ENCODE measurements at regions not wholly inside any gene's neighbourhood (a gene's known extent, or its start where the extent isn't known, plus 50 kb on each side); places are given as distances from the start of the nearest gene placed in this dataset.

GRCh38 chr5:58403822-58404433 lies 56.0 kb downstream of the PLK2 start:
- DNase-seq (ENCODE audit: low read depth in 1 of 2, low spot score in 1 of 2): no peak

- DNase-seq (ENCODE audit: low read depth in 1 of 2, low spot score in 1 of 2): no peak
Measured at GRCh38 chr5:58401701-58402100, 58.2 kb downstream of the PLK2 start.

- DNase-seq (ENCODE audit: low read depth in 1 of 2, low spot score in 1 of 2): no peak
Measured at GRCh38 chr5:58400737-58401136, 59.1 kb downstream of the PLK2 start.

GRCh38 chr5:58399951-58400350 lies 59.9 kb downstream of the PLK2 start:
- DNase-seq (ENCODE audit: low read depth in 1 of 2, low spot score in 1 of 2): no peak

GRCh38 chr5:58394339-58394738 lies 65.5 kb downstream of the PLK2 start:
- DNase-seq (ENCODE audit: low read depth in 1 of 2, low spot score in 1 of 2): no peak

GRCh38 chr5:58393716-58394115 lies 66.2 kb downstream of the PLK2 start:
- no peak for DNase-seq (ENCODE audit: low read depth in 1 of 2, low spot score in 1 of 2)

- no peak for DNase-seq (ENCODE audit: low read depth in 1 of 2, low spot score in 1 of 2)
Measured at GRCh38 chr5:58392496-58392895, 67.4 kb downstream of the PLK2 start.

GRCh38 chr5:58383448-58383847 lies 76.4 kb downstream of the PLK2 start:
- DNase-seq (ENCODE audit: low read depth in 1 of 2, low spot score in 1 of 2): no peak

GRCh38 chr5:58382131-58382534 lies 77.8 kb downstream of the PLK2 start:
- no peak for DNase-seq (ENCODE audit: low read depth in 1 of 2, low spot score in 1 of 2)

- DNase-seq (ENCODE audit: low read depth in 1 of 2, low spot score in 1 of 2): no peak
Measured at GRCh38 chr5:58381566-58381965, 78.3 kb downstream of the PLK2 start.

- DNase-seq (ENCODE audit: low read depth in 1 of 2, low spot score in 1 of 2): no peak
Measured at GRCh38 chr5:58380655-58381054, 79.2 kb downstream of the PLK2 start.

GRCh38 chr5:58378613-58379390 lies 81.1 kb downstream of the PLK2 start:
- no peak for DNase-seq (ENCODE audit: low read depth in 1 of 2, low spot score in 1 of 2)

- no peak for DNase-seq (ENCODE audit: low read depth in 1 of 2, low spot score in 1 of 2)
Measured at GRCh38 chr5:58370606-58371005, 89.3 kb downstream of the PLK2 start.

- no peak for DNase-seq (ENCODE audit: low read depth in 1 of 2, low spot score in 1 of 2)
Measured at GRCh38 chr5:58369513-58370190, 90.2 kb downstream of the PLK2 start.

GRCh38 chr5:58366461-58366860 lies 93.4 kb downstream of the PLK2 start:
- no peak for DNase-seq (ENCODE audit: low read depth in 1 of 2, low spot score in 1 of 2)

GRCh38 chr5:58365791-58366190 lies 94.1 kb downstream of the PLK2 start:
- DNase-seq (ENCODE audit: low read depth in 1 of 2, low spot score in 1 of 2): no peak

GRCh38 chr5:58363461-58364249 lies 96.2 kb downstream of the PLK2 start:
- no peak for DNase-seq (ENCODE audit: low read depth in 1 of 2, low spot score in 1 of 2)

- no peak for DNase-seq (ENCODE audit: low read depth in 1 of 2, low spot score in 1 of 2)
Measured at GRCh38 chr5:58362135-58362534, 97.8 kb downstream of the PLK2 start.

GRCh38 chr5:58360794-58361193 lies 99.1 kb downstream of the PLK2 start:
- no peak for DNase-seq (ENCODE audit: low read depth in 1 of 2, low spot score in 1 of 2)

- DNase-seq (ENCODE audit: low read depth in 1 of 2, low spot score in 1 of 2): no peak
Measured at GRCh38 chr5:58359981-58360380, 99.9 kb downstream of the PLK2 start.

- no peak for DNase-seq (ENCODE audit: low read depth in 1 of 2, low spot score in 1 of 2)
Measured at GRCh38 chr5:58358501-58359178, 101.2 kb downstream of the PLK2 start.
